ENCODE measurements at regions not wholly inside any gene's neighbourhood (a gene's known extent, or its start where the extent isn't known, plus 50 kb on each side); places are given as distances from the start of the nearest gene placed in this dataset.

DNA sequence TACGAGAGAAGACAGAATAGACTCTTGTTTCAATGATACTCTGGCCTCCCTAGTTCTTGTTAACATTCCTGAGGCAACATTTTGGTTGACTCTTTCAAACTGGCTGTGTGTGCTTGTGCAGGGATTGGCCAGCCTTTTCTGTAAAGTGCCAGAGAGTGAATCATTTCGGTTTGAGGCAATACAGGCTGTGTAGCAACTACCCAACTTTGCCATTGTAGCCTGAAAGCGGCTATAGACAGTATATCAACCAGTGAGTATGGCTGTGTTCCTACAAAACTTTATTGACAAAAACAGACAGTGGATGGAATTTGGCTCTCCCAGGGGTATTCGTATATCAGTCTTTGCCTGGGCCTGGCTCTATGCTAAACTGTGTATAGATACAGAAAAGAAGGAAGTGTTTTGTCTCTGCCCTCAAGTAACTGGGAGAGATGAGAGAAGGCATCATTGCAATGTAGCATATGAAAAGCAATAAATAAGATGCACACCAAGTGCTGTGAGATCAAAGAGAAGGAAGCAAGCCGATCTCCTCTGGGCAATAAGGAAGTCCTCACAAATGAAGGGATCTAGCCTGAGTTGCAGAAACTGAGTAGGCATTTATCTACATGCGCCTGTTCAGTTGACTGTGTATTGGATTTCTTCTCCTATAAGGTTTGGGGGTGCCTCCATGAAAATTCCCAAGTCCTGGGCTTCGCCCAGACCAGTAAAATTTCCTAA is 568.0 kb upstream of the KLF4 start:
- no peak for TF ChIP-seq EZH2 (IDR thresholded peaks at IDR 0.05; ENCODE audit: borderline replicate concordance, low read length)
- TF ChIP-seq, protein P1, sequence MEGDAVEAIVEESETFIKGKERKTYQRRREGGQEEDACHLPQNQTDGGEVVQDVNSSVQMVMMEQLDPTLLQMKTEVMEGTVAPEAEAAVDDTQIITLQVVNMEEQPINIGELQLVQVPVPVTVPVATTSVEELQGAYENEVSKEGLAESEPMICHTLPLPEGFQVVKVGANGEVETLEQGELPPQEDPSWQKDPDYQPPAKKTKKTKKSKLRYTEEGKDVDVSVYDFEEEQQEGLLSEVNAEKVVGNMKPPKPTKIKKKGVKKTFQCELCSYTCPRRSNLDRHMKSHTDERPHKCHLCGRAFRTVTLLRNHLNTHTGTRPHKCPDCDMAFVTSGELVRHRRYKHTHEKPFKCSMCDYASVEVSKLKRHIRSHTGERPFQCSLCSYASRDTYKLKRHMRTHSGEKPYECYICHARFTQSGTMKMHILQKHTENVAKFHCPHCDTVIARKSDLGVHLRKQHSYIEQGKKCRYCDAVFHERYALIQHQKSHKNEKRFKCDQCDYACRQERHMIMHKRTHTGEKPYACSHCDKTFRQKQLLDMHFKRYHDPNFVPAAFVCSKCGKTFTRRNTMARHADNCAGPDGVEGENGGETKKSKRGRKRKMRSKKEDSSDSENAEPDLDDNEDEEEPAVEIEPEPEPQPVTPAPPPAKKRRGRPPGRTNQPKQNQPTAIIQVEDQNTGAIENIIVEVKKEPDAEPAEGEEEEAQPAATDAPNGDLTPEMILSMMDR (IDR thresholded peaks at IDR 0.05; ENCODE audit: low read length): no peak

Data from OCI-LY1 (cell line).